Ishikawa (cell line): ENCODE measurements at regions not wholly inside any gene's neighbourhood (a gene's known extent, or its start where the extent isn't known, plus 50 kb on each side); places are given as distances from the start of the nearest gene placed in this dataset.

ENCODE experiments used
- CEBPB ChIP-seq: IDR thresholded peaks from 2 replicates; pipeline ENCODE4 v1.6.1; 2012
- EP300 ChIP-seq: IDR thresholded peaks from 2 replicates; pipeline ENCODE4 v1.6.1; 2012; ENCODE audit warnings: borderline replicate concordance
- MAX ChIP-seq: IDR thresholded peaks from 2 replicates; pipeline ENCODE4 v1.6.1; 2012
- RAD21 ChIP-seq: IDR thresholded peaks from 2 replicates; pipeline ENCODE4 v1.6.1; 2012; ENCODE audit warnings: low read depth
- REST ChIP-seq: IDR thresholded peaks from 2 replicates; pipeline ENCODE4 v1.6.1; 2012; ENCODE audit warnings: low read depth, mild to moderate bottlenecking
- TEAD4 ChIP-seq: IDR thresholded peaks from 2 replicates; pipeline ENCODE4 v1.6.1; 2012

- TF ChIP-seq EP300 = no peak
- no peak for TF ChIP-seq REST
- TF ChIP-seq TEAD4 = no peak
- no peak for TF ChIP-seq RAD21
- TF ChIP-seq CEBPB = no peak
- TF ChIP-seq MAX = no peak
These were observed 1232.7 kb downstream of the BRD1 start for GRCh38 chr22:48594757-48595510.
